ENCODE measurements at regions not wholly inside any gene's neighbourhood (a gene's known extent, or its start where the extent isn't known, plus 50 kb on each side); places are given as distances from the start of the nearest gene placed in this dataset.

- TF ChIP-seq MLXIP (CRISPR knock-in tag; IDR thresholded peaks at IDR 0.05; ENCODE audit: borderline replicate concordance) (no peak), ZFP36L1 (CRISPR knock-in tag; IDR thresholded peaks at IDR 0.05) (no peak), GABPA (IDR thresholded peaks at IDR 0.05; ENCODE audit: low read depth, low read length) (no peak), GABPA (CRISPR knock-in tag; IDR thresholded peaks at IDR 0.05; ENCODE audit: low read depth) (no peak), HOXA3 (CRISPR knock-in tag; IDR thresholded peaks at IDR 0.05) (no peak), TMF1 (CRISPR knock-in tag; IDR thresholded peaks at IDR 0.05; ENCODE audit: low read depth) (no peak)
Observed at GRCh38 chr17:73955616-73956015, 247.9 kb upstream of the RPL38 start (continued).

- 60% methylated on average over 1 of the region's 1 CpG for WGBS (ENCODE audit: low lambda C conversion rate)
- no TSS peak for BruUV-seq (replicated peaks)
- ChIA-PET CTCF (ENCODE audit: low intra/inter-chr PET ratio, low total read pairs) (interaction anchor here (1.2 to 3.0 kb wide), 4 partner anchors 246 to 527 kb away, joined by 4 to 22 read pairs (median 14); no protein-coding TSS in a partner anchor), POLR2A (no interaction called here)
- Histone ChIP-seq H3K4me1 (ENCODE audit: insufficient read depth, low read length) (no peaks in the 10 kb centered on the region), H3K9ac (ENCODE audit: insufficient read depth, low read depth, low read length) (no peak overlapping the region), H4K20me1 (ENCODE audit: insufficient read depth, low read length) (no peaks in the 10 kb centered on the region), H3K27me3 (ENCODE audit: control insufficient read depth in 1 of 2, insufficient read depth in 2 of 2, low read length in 2 of 2) (peaks cover 3 to 26% of the 10 kb centered on the region in 2 experiments; a peak in 4 of 5 replicates), H3K4me3 (replicated peaks in 1 of 3; ENCODE audit: insufficient read depth in 1 of 3, low read depth in 2 of 3, low read length in 3 of 3) (no peak overlapping the region), H3K27ac (ENCODE audit: extremely low read length, insufficient read depth, low read length) (no peak overlapping the region), H3K36me3 (replicated peaks in 1 of 2; ENCODE audit: control insufficient read depth in 1 of 2, insufficient read depth in 2 of 2, low read length in 2 of 2) (no peaks in the 10 kb centered on the region), H3K79me2 (ENCODE audit: insufficient read depth, low read length) (no peaks in the 10 kb centered on the region), H3K9me3 (ENCODE audit: low read length) (0 out of 2 replicates have a peak, but pooled peaks cover 7% of the 10 kb centered on the region), H3K4me2 (ENCODE audit: low read depth, low read length) (no peak overlapping the region), H2AFZ (ENCODE audit: low read length) (no peak overlapping the region)
- no peak for DNase-seq (ENCODE audit: low spot score)
- in situ Hi-C loops (cut with HindIII; ENCODE audit: extremely low pct_ligation_motif_present, low pct_unique_long_range_greater_than_20kb) (loop anchor here (10.0 to 25.0 kb wide), 2 partner anchors 311 to 519 kb away; partner anchors contain the start of gene SDK2), intact Hi-C loops (cut with micrococcal nuclease; ENCODE audit: unreplicated experiment) (loop anchor here (5.0 kb wide), 2 partner anchors 304 to 359 kb away; no protein-coding TSS in a partner anchor)
- no peak for FAIRE-seq
- ATAC-seq, result no peak
- no peak for TF ChIP-seq CENPBD1 (CRISPR knock-in tag; IDR thresholded peaks at IDR 0.05; ENCODE audit: borderline replicate concordance, low read depth)
Observed at GRCh38 chr17:73956169-73956568, 247.3 kb upstream of the RPL38 start.

Measured in HepG2 (cell line).